AG04449 (cell line): ENCODE measurements at regions not wholly inside any gene's neighbourhood (a gene's known extent, or its start where the extent isn't known, plus 50 kb on each side); places are given as distances from the start of the nearest gene placed in this dataset.
A peak's percentile ranks its signal among the peaks of the same experiment; 100 is the strongest.

Source experiments
- CTCF ChIA-PET: fragments of 350-600 bp; formaldehyde crosslinking; extraction: SDS; loops from one replicate; lab custom pipeline; 2021; ENCODE audit warnings: antibody characterized with exemption; lab: Yijun Ruan, JAX
- POLR2A ChIA-PET: fragments of 400-600, 350-600 bp; formaldehyde crosslinking; extraction: SDS; loops from one replicate; lab custom pipeline; 2020; ENCODE audit warnings: antibody characterized with exemption, inconsistent platforms; lab: Yijun Ruan, JAX
- DNase-seq: peaks from one replicate; pipeline ENCODE4 v3.0.0-alpha.2; 2010; ENCODE audit warnings: low read depth, low spot score
- H3K4me3 ChIP-seq: 2 replicates; pipeline ENCODE4 v1.5.1; 2011; ENCODE audit warnings: low read depth, mild to moderate bottlenecking, control low read depth, low read length
- CTCF ChIP-seq: IDR thresholded peaks from one replicate; pipeline ENCODE4 v1.5.1; 2011; ENCODE audit warnings: mild to moderate bottlenecking, moderate library complexity, low read length, control low read depth, inconsistent platforms; ENCODE audit not compliant: insufficient read depth; ENCODE audit errors: missing control alignments

GRCh38 chr7:85829817-85830432 is 643.1 kb upstream of the SEMA3D start:
- ChIA-PET POLR2A (no interaction called here), CTCF (interaction anchor here (0.6 to 7.2 kb wide), 35 partner anchors 9 to 1909 kb away, joined by 3 to 130 read pairs (median 4); partner anchors contain the start of gene SEMA3D)
- TF ChIP-seq CTCF = peak; percentile 17
- H3K4me3 ChIP-seq = no peak overlapping the region
- no peak for DNase-seq

GRCh38 chr7:85829176-85829575 is 642.3 kb upstream of the SEMA3D start:
- TF ChIP-seq CTCF = no peak
- DNase-seq = no peak
- ChIA-PET CTCF (interaction anchor here (0.7 to 7.2 kb wide), 24 partner anchors 9 to 1908 kb away, joined by 3 to 130 read pairs (median 6); partner anchors contain the start of gene SEMA3D), POLR2A (no interaction called here)
- no peak overlapping the region for H3K4me3 ChIP-seq

GRCh38 chr7:85828614-85829013 is 641.8 kb upstream of the SEMA3D start:
- no peak for TF ChIP-seq CTCF
- DNase-seq = no peak
- ChIA-PET POLR2A (no interaction called here), CTCF (interaction anchor here (0.8 to 7.2 kb wide), 10 partner anchors 10 to 1893 kb away, joined by 3 to 130 read pairs (median 6); partner anchors contain the start of gene SEMA3D)
- H3K4me3 ChIP-seq = no peak overlapping the region

DNA sequence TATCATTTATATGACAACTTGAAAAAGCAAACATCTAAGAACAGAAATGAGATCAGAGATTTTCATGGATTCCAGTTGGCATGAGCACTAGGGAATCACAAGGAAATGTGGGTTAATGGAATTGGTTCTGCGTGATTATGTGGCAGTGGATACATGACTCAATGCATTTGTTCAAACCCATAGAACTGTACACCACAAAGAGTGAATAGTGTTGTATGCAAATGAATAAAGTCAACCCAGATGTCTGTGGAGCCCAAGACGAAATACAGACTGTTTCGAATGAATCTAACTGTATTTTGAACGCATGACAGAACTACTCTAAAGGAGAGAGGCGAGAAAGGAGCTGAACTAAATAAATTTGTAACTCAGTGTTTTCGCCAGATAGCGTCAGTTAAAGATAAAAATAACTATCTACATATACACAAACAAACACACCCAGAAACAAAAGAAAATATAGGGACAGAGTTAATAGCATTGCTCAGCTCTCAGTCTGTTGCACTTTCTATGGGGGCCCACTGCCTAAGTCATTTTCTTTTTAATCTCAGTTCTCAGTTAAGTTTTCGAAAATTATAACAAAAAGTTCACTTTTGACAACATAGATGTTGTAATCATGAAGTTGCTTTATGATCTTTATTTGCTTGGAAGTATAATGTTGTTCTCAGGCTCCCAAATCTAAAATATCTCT is 636.7 kb upstream of the SEMA3D start:
- H3K4me3 ChIP-seq = no peak overlapping the region
- no peak for DNase-seq
- TF ChIP-seq CTCF = no peak
- CTCF ChIA-PET = no interaction called here
- POLR2A ChIA-PET = no interaction called here

DNA sequence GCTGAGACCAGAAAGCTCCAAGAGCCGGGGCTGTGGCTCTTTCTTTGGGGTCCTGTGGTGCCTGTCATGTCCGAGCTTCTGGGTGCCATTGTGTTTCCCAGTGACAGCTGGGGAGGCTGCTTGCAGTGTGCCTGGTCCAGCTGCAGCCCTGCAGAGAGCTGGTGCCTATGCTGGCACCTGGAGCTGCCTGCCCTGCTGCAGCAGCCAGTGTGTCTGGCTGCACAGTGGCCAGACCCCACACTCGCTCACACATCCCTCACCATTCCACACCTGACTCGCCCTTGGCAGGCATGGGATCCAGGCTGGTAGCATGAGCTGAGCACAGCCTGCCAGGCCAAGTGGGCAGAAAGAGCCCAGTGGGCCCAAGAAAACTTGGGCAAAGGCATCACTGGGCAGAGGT is 635.1 kb upstream of the SEMA3D start:
- H3K4me3 ChIP-seq = no peak overlapping the region
- CTCF ChIA-PET = interaction anchor here (0.9 to 1.7 kb wide), 2 partner anchors 9 to 791 kb away, joined by 3 to 4 read pairs; no protein-coding TSS in a partner anchor
- no peak for TF ChIP-seq CTCF
- POLR2A ChIA-PET = no interaction called here
- no peak for DNase-seq

GRCh38 chr7:85820702-85821443 is 634.0 kb upstream of the SEMA3D start:
- no peak overlapping the region for H3K4me3 ChIP-seq
- ChIA-PET CTCF (interaction anchor here (0.6 to 1.7 kb wide), 4 partner anchors 11 to 790 kb away, joined by 3 to 4 read pairs (median 3); no protein-coding TSS in a partner anchor), POLR2A (no interaction called here)
- no peak for DNase-seq
- no peak for TF ChIP-seq CTCF
